HEK293 (cell line): ENCODE measurements at regions not wholly inside any gene's neighbourhood (a gene's known extent, or its start where the extent isn't known, plus 50 kb on each side); places are given as distances from the start of the nearest gene placed in this dataset.

ENCODE experiments used
- CTCF ChIA-PET: fragments of 350-600 bp; formaldehyde crosslinking; extraction: SDS; loops from one replicate; lab custom pipeline; 2021; ENCODE audit warnings: antibody characterized with exemption; lab: Yijun Ruan, JAX
- POLR2A ChIA-PET: fragments of 300-600 bp; formaldehyde crosslinking; extraction: SDS; loops from one replicate; lab custom pipeline; 2020; ENCODE audit warnings: antibody characterized with exemption, inconsistent platforms; lab: Yijun Ruan, JAX
- H3K27ac ChIP-seq: fragments of 200-500 bp; sonication (Bioruptor generic); 2 replicates; pipeline ENCODE4 v1.5.1; 2014; ENCODE audit warnings: low read depth, low read length, control low read depth, inconsistent platforms; ENCODE audit errors: extremely low read depth
- H3K36me3 ChIP-seq, 2 experiments: fragments of 200-500 bp in 1 of 2; sonication (Bioruptor generic) in 1 of 2; 1 replicate in 1 of 2; 2 replicates in 1 of 2; pipeline ENCODE4 v1.5.1; 2014 to 2017; ENCODE audit warnings: inconsistent platforms in 2 of 2, low read length in 2 of 2; ENCODE audit not compliant: control insufficient read depth in 2 of 2, insufficient read depth in 1 of 2
- H3K4me1 ChIP-seq: fragments of 200-500 bp; sonication (Bioruptor generic); 2 replicates; pipeline ENCODE4 v1.5.1; 2014; ENCODE audit warnings: mild to moderate bottlenecking, low read length, inconsistent platforms; ENCODE audit not compliant: control insufficient read depth, insufficient read depth
- H3K4me3 ChIP-seq: 2 replicates; pipeline ENCODE4 v1.5.1; 2011; ENCODE audit warnings: low read depth, mild to moderate bottlenecking, control low read depth, low read length, moderate library complexity
- H3K9me3 ChIP-seq: fragments of 200-500 bp; sonication (Bioruptor generic); 2 replicates; pipeline ENCODE4 v1.5.1; 2014; ENCODE audit warnings: low read depth, low read length, inconsistent platforms; ENCODE audit not compliant: control insufficient read depth, insufficient read depth
- AEBP2 ChIP-seq: fragments of 450-650 bp; formaldehyde crosslinking; IDR thresholded peaks from 2 replicates; pipeline ENCODE4 v1.5.1; 2016; ENCODE audit warnings: missing biosample characterization, missing genetic modification characterization, borderline replicate concordance
- BCL6B ChIP-seq: fragments of 450-650 bp; formaldehyde crosslinking; IDR thresholded peaks from 2 replicates; pipeline ENCODE4 v1.5.1; 2017; ENCODE audit warnings: missing biosample characterization, missing genetic modification characterization
- EGR2 ChIP-seq: fragments of 450-650 bp; formaldehyde crosslinking; IDR thresholded peaks from 2 replicates; pipeline ENCODE4 v1.5.1; 2016; ENCODE audit warnings: low read depth, missing biosample characterization, missing genetic modification characterization
- INSM2 ChIP-seq: fragments of 450-650 bp; formaldehyde crosslinking; IDR thresholded peaks from 2 replicates; pipeline ENCODE4 v1.5.1; 2016; ENCODE audit warnings: missing biosample characterization, missing genetic modification characterization
- ZBTB49 ChIP-seq: fragments of 450-650 bp; formaldehyde crosslinking; IDR thresholded peaks from 2 replicates; pipeline ENCODE4 v1.5.1; 2016; ENCODE audit warnings: missing biosample characterization, missing genetic modification characterization, low read depth
- ZNF10 ChIP-seq: fragments of 450-650 bp; formaldehyde crosslinking; IDR thresholded peaks from 2 replicates; pipeline ENCODE4 v1.5.1; 2017; ENCODE audit warnings: missing biosample characterization, missing genetic modification characterization
- ZNF133 ChIP-seq: fragments of 450-650 bp; formaldehyde crosslinking; IDR thresholded peaks from 2 replicates; pipeline ENCODE4 v1.5.1; 2016; ENCODE audit warnings: missing biosample characterization, missing genetic modification characterization
- ZNF19 ChIP-seq: fragments of 450-650 bp; formaldehyde crosslinking; IDR thresholded peaks from 2 replicates; pipeline ENCODE4; 2016; ENCODE audit warnings: missing biosample characterization, missing genetic modification characterization, low read depth
- ZNF23 ChIP-seq: fragments of 450-650 bp; formaldehyde crosslinking; IDR thresholded peaks from 2 replicates; pipeline ENCODE4 v1.5.1; 2016; ENCODE audit warnings: missing biosample characterization, missing genetic modification characterization, borderline replicate concordance
- ZNF324 ChIP-seq: fragments of 450-650 bp; formaldehyde crosslinking; IDR thresholded peaks from 2 replicates; pipeline ENCODE4 v1.5.1; 2016; ENCODE audit warnings: missing biosample characterization, missing genetic modification characterization
- ZNF335 ChIP-seq: fragments of 450-650 bp; formaldehyde crosslinking; conservative IDR thresholded peaks from 2 replicates; pipeline ENCODE4 v1.5.1; 2016; ENCODE audit warnings: missing biosample characterization, missing genetic modification characterization
- ZNF394 ChIP-seq: fragments of 450-650 bp; formaldehyde crosslinking; IDR thresholded peaks from 2 replicates; pipeline ENCODE4 v1.5.1; 2016; ENCODE audit warnings: missing biosample characterization, missing genetic modification characterization, mild to moderate bottlenecking, moderate library complexity, borderline replicate concordance
- ZNF473 ChIP-seq: fragments of 450-650 bp; formaldehyde crosslinking; IDR thresholded peaks from 2 replicates; pipeline ENCODE4 v1.5.1; 2017; ENCODE audit warnings: missing biosample characterization, missing genetic modification characterization
- ZNF596 ChIP-seq: fragments of 450-650 bp; IDR thresholded peaks from 2 replicates; pipeline ENCODE4 v1.5.0; 2018; ENCODE audit warnings: missing biosample characterization, mild to moderate bottlenecking, missing genetic modification characterization, moderate library complexity
- ZNF621 ChIP-seq: fragments of 450-650 bp; formaldehyde crosslinking; IDR thresholded peaks from 2 replicates; pipeline ENCODE4 v1.5.1; 2017; ENCODE audit warnings: missing biosample characterization, missing genetic modification characterization
- ZNF830 ChIP-seq: fragments of 450-650 bp; IDR thresholded peaks from 2 replicates; pipeline ENCODE4 v1.5.0; 2018; ENCODE audit warnings: missing biosample characterization, missing genetic modification characterization, low read depth, mild to moderate bottlenecking, moderate library complexity
- ZSCAN5A ChIP-seq: fragments of 450-650 bp; formaldehyde crosslinking; IDR thresholded peaks from 2 replicates; pipeline ENCODE4 v1.5.1; 2016; ENCODE audit warnings: missing biosample characterization, missing genetic modification characterization

GRCh38 chr13:61040181-61040580, 375.5 kb downstream of the PCDH20 start:
- no peaks in the 10 kb centered on the region for H3K9me3 ChIP-seq
- POLR2A ChIA-PET = no interaction called here
- no peak overlapping the region for H3K4me3 ChIP-seq
- TF ChIP-seq ZNF10 (tag by site-specific recombination) = no peak
- TF ChIP-seq ZNF596 (tag by site-specific recombination) = no peak
- TF ChIP-seq ZNF473 (tag by site-specific recombination) = no peak
- no peak for TF ChIP-seq ZNF19 (tag by site-specific recombination)
- TF ChIP-seq ZNF394 = no peak
- TF ChIP-seq ZNF621 (tag by site-specific recombination) = no peak
- TF ChIP-seq BCL6B (tag by site-specific recombination) = no peak
- TF ChIP-seq EGR2 (tag by site-specific recombination) = no peak
- no peak for TF ChIP-seq ZNF133 (tag by site-specific recombination)
- TF ChIP-seq ZSCAN5A (tag by site-specific recombination) = no peak
- no peak for TF ChIP-seq INSM2
- no peak for TF ChIP-seq AEBP2 (tag by site-specific recombination)
- TF ChIP-seq, all 188 proteins: peak for 0
- CTCF ChIA-PET = no interaction called here
- Histone ChIP-seq H3K27ac (no peak overlapping the region), H3K36me3 (no peaks in the 10 kb centered on the region), H3K4me1 (no peaks in the 10 kb centered on the region)

- no peak for TF ChIP-seq ZNF335 (tag by site-specific recombination)
- TF ChIP-seq ZNF23 (tag by site-specific recombination) = no peak
- TF ChIP-seq ZBTB49 = no peak
- no peak for TF ChIP-seq INSM2
- no peak for TF ChIP-seq ZNF830 (tag by site-specific recombination)
- no peak for TF ChIP-seq ZNF621 (tag by site-specific recombination)
- TF ChIP-seq ZNF324 (tag by site-specific recombination) = no peak
- no peaks in the 10 kb centered on the region for H3K9me3 ChIP-seq
- no peaks in the 10 kb centered on the region for H3K36me3 ChIP-seq
- H3K4me1 ChIP-seq = no peaks in the 10 kb centered on the region
- no peak overlapping the region for H3K27ac ChIP-seq
- ChIA-PET POLR2A (no interaction called here), CTCF (no interaction called here)
- no peak overlapping the region for H3K4me3 ChIP-seq
These were observed 376.3 kb downstream of the PCDH20 start for GRCh38 chr13:61039302-61039701.
